HepG2 (cell line): ENCODE measurements at regions not wholly inside any gene's neighbourhood (a gene's known extent, or its start where the extent isn't known, plus 50 kb on each side); places are given as distances from the start of the nearest gene placed in this dataset.

Experiments used
- ATAC-seq: fragments of 200-7000 bp; cut with Tn5 transposase; 3 replicates; pipeline ENCODE4 v1.9.1; 2020; ENCODE audit warnings: mild to moderate bottlenecking, moderate library complexity
- BruUV-seq: library from RNA; stranded (reverse); fragments of 400-500 nt; replicated peaks from 2 replicates; lab custom pipeline; 2021; lab: Mats Ljungman, UMichigan
- CTCF ChIA-PET: fragments of 300-600 bp; formaldehyde crosslinking; extraction: SDS; loops from one replicate; lab custom pipeline; 2021; ENCODE audit warnings: low total read pairs, inconsistent platforms, low intra/inter-chr PET ratio; lab: Yijun Ruan, JAX
- POLR2A ChIA-PET: fragments of 350-600 bp; sonication (Branson Sonifier 250); formaldehyde crosslinking; loops from one replicate; lab custom pipeline; 2020; ENCODE audit warnings: antibody characterized with exemption, inconsistent platforms; lab: Yijun Ruan, JAX
- DNase-seq: peaks from one replicate; pipeline ENCODE4 v3.0.0-alpha.2; 2015; ENCODE audit warnings: low spot score
- FAIRE-seq: peaks from 3 replicates; lab custom pipeline; 2011; peaks lifted over from hg19 to GRCh38; lab: Jason Lieb, UNC
- H2AFZ ChIP-seq: one replicate; pipeline ENCODE4 v1.6.1; 2011; ENCODE audit warnings: low read length, inconsistent platforms
- H3K27ac ChIP-seq: fragments of 300-600 bp; 3 replicates; pipeline ENCODE4 v1.8.0; 2011; ENCODE audit warnings: mixed run types, mild to moderate bottlenecking, mixed read lengths, low read length, inconsistent platforms; ENCODE audit not compliant: insufficient read depth; ENCODE audit errors: extremely low read length
- H3K27me3 ChIP-seq, 2 experiments: fragments of 200-600 bp in 1 of 2; 2 replicates in 1 of 2; 3 replicates in 1 of 2; pipeline versions ENCODE4 v1.6.0 to v1.8.0; 2011; ENCODE audit warnings: low read length in 2 of 2, mild to moderate bottlenecking in 2 of 2, moderate library complexity in 2 of 2, inconsistent platforms in 1 of 2; ENCODE audit not compliant: insufficient read depth in 2 of 2, control insufficient read depth in 1 of 2
- H3K36me3 ChIP-seq, 2 experiments: fragments of 200-600 bp in 1 of 2; replicated peaks in 1 of 2; 2 replicates in 1 of 2; 3 replicates in 1 of 2; pipeline versions ENCODE4 v1.5.1 to v1.8.0; 2011; ENCODE audit warnings: low read length in 2 of 2, inconsistent platforms in 1 of 2; ENCODE audit not compliant: insufficient read depth in 2 of 2, control insufficient read depth in 1 of 2
- H3K4me1 ChIP-seq: 2 replicates; pipeline ENCODE4 v1.5.1; 2012; ENCODE audit warnings: low read length, inconsistent platforms; ENCODE audit not compliant: insufficient read depth
- H3K4me2 ChIP-seq: 2 replicates; pipeline ENCODE4 v1.6.0; 2011; ENCODE audit warnings: low read depth, low read length, inconsistent platforms
- H3K4me3 ChIP-seq, 3 experiments: fragments of 200-600 bp in 1 of 3; sonication (generic), shearing (Covaris generic) in 1 of 3; replicated peaks in 1 of 3; 2 replicates each; pipeline ENCODE4 v1.5.1; 2011 to 2016; ENCODE audit warnings: low read length in 3 of 3, inconsistent platforms in 2 of 3, low read depth in 2 of 3, mild to moderate bottlenecking in 2 of 3, control low read depth in 1 of 3, mixed read lengths in 1 of 3; ENCODE audit not compliant: insufficient read depth in 1 of 3
- H3K79me2 ChIP-seq: one replicate; pipeline ENCODE4 v1.6.1; 2011; ENCODE audit warnings: low read length, inconsistent platforms; ENCODE audit not compliant: insufficient read depth
- H3K9ac ChIP-seq: 2 replicates; pipeline ENCODE4 v1.6.0; 2011; ENCODE audit warnings: mild to moderate bottlenecking, low read depth, low read length, inconsistent platforms; ENCODE audit not compliant: insufficient read depth
- H3K9me3 ChIP-seq: 2 replicates; pipeline ENCODE4 v1.5.1; 2012; ENCODE audit warnings: mild to moderate bottlenecking, low read length
- H4K20me1 ChIP-seq: 2 replicates; pipeline ENCODE4 v1.6.0; 2011; ENCODE audit warnings: inconsistent platforms, mild to moderate bottlenecking, low read length, moderate library complexity; ENCODE audit not compliant: insufficient read depth
- AKAP8 ChIP-seq: sonication (generic); formaldehyde crosslinking; IDR thresholded peaks from 2 replicates; pipeline ENCODE4 v1.5.1; 2020; ENCODE audit warnings: mild to moderate bottlenecking, missing genetic modification reagents
- CBX1 ChIP-seq: IDR thresholded peaks from one replicate; pipeline ENCODE4 v1.6.1; 2016; ENCODE audit warnings: antibody characterized with exemption, low read depth
- CSRNP2 ChIP-seq: sonication (generic); formaldehyde crosslinking; conservative IDR thresholded peaks from 2 replicates; pipeline ENCODE4 v1.8.0; 2022; ENCODE audit warnings: low read depth, missing genetic modification reagents
- GTF2F1 ChIP-seq: fragments of 150-350 bp; IDR thresholded peaks from 2 replicates; pipeline ENCODE4 v1.6.1; 2014; ENCODE audit warnings: low read length
- KDM4B ChIP-seq: sonication (generic); formaldehyde crosslinking; IDR thresholded peaks from 2 replicates; pipeline ENCODE4 v1.4.0; 2020; ENCODE audit warnings: missing genetic modification reagents
- TEAD3 ChIP-seq: optimal IDR thresholded peaks from 2 replicates; pipeline ENCODE3; 2016; ENCODE audit warnings: borderline replicate concordance
- THAP7 ChIP-seq: sonication (generic); formaldehyde crosslinking; IDR thresholded peaks from 2 replicates; pipeline ENCODE4 v1.8.1; 2023; ENCODE audit warnings: mild to moderate bottlenecking, missing genetic modification reagents
- ZHX2 ChIP-seq, 2 experiments: sonication (generic) in 1 of 2; formaldehyde crosslinking in 1 of 2; IDR thresholded peaks; 2 replicates each; pipeline versions ENCODE4 v1.6.1 to v1.9.0; 2014 to 2022; ENCODE audit warnings: antibody characterized with exemption in 1 of 2, borderline replicate concordance in 1 of 2, inconsistent platforms in 1 of 2, low read depth in 1 of 2, missing genetic modification reagents in 1 of 2
- ZNF296 ChIP-seq: sonication (generic); formaldehyde crosslinking; conservative IDR thresholded peaks from 2 replicates; pipeline ENCODE4 v1.5.0; 2020; ENCODE audit warnings: mild to moderate bottlenecking, missing genetic modification reagents
- ZNF414 ChIP-seq: sonication (generic); formaldehyde crosslinking; IDR thresholded peaks from 2 replicates; pipeline ENCODE4 v1.5.0; 2020; ENCODE audit warnings: missing genetic modification reagents
- ZNF567 ChIP-seq: sonication (generic); formaldehyde crosslinking; IDR thresholded peaks from 2 replicates; pipeline ENCODE4 v1.8.1; 2023; ENCODE audit warnings: mild to moderate bottlenecking, missing genetic modification reagents, borderline replicate concordance
- WGBS: methylation state at CpG from one replicate; pipeline ENCODE4 v1.1.6; 2017; ENCODE audit warnings: low lambda C conversion rate; 5-methylcytosine and 5-hydroxymethylcytosine counted together
- in situ Hi-C: cut with HindIII; loops from 2 replicates; pipeline ENCODE4 v1.10.0; 2017; ENCODE audit warnings: low pct_unique_long_range_greater_than_20kb; ENCODE audit not compliant: extremely low pct_ligation_motif_present
- intact Hi-C: fragments of 100-400 bp; cut with micrococcal nuclease; formaldehyde crosslinking; loops from one replicate; pipeline ENCODE4 v1.10.0; 2022; ENCODE audit not compliant: unreplicated experiment

- ChIA-PET CTCF (no interaction called here), POLR2A (no interaction called here)
- no peaks in the 10 kb centered on the region for H3K36me3 ChIP-seq
- no TSS peak for BruUV-seq
- intact Hi-C loops: no loop called here
- H3K27me3 ChIP-seq: no peaks in the 10 kb centered on the region
- H3K4me2 ChIP-seq: no peak overlapping the region
- DNase-seq: no peak
- H2AFZ ChIP-seq: no peak overlapping the region
- no peak overlapping the region for H3K27ac ChIP-seq
- no peaks in the 10 kb centered on the region for H3K79me2 ChIP-seq
- FAIRE-seq: no peak
- in situ Hi-C loops: no loop called here
- H3K4me3 ChIP-seq: no peak overlapping the region
- H3K9ac ChIP-seq: no peak overlapping the region
- TF ChIP-seq ZNF296 (CRISPR knock-in tag): no peak
- TF ChIP-seq KDM4B (CRISPR knock-in tag): no peak
- no peak for TF ChIP-seq ZNF414 (CRISPR knock-in tag)
- TF ChIP-seq CSRNP2 (CRISPR knock-in tag): no peak
- no peak for TF ChIP-seq ZHX2 (IDR thresholded peaks at IDR 0.05; ENCODE audit: low read depth)
- TF ChIP-seq ZHX2 (CRISPR knock-in tag; IDR thresholded peaks at IDR 0.05; ENCODE audit: borderline replicate concordance): no peak
- TF ChIP-seq AKAP8: no peak
- TF ChIP-seq CBX1: no peak
- TF ChIP-seq THAP7 (CRISPR knock-in tag): no peak
- no peak for TF ChIP-seq GTF2F1
- TF ChIP-seq ZNF567 (CRISPR knock-in tag): no peak
- TF ChIP-seq TEAD3 (CRISPR knock-in tag): no peak
- no peak for ATAC-seq
- no peaks in the 10 kb centered on the region for H4K20me1 ChIP-seq
- WGBS: 4% methylated on average over 5 of the region's 5 CpGs
- no peaks in the 10 kb centered on the region for H3K4me1 ChIP-seq
- no peaks in the 10 kb centered on the region for H3K9me3 ChIP-seq
These were observed 627.2 kb downstream of the ZIC1 start for GRCh38 chr3:148036331-148036876.
